ENCODE measurements at regions not wholly inside any gene's neighbourhood (a gene's known extent, or its start where the extent isn't known, plus 50 kb on each side); places are given as distances from the start of the nearest gene placed in this dataset.

GRCh38 chr3:154781595-154781994 lies 298.5 kb upstream of the MME start:
- TF ChIP-seq, protein P1, sequence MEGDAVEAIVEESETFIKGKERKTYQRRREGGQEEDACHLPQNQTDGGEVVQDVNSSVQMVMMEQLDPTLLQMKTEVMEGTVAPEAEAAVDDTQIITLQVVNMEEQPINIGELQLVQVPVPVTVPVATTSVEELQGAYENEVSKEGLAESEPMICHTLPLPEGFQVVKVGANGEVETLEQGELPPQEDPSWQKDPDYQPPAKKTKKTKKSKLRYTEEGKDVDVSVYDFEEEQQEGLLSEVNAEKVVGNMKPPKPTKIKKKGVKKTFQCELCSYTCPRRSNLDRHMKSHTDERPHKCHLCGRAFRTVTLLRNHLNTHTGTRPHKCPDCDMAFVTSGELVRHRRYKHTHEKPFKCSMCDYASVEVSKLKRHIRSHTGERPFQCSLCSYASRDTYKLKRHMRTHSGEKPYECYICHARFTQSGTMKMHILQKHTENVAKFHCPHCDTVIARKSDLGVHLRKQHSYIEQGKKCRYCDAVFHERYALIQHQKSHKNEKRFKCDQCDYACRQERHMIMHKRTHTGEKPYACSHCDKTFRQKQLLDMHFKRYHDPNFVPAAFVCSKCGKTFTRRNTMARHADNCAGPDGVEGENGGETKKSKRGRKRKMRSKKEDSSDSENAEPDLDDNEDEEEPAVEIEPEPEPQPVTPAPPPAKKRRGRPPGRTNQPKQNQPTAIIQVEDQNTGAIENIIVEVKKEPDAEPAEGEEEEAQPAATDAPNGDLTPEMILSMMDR (IDR thresholded peaks at IDR 0.05): no peak
- TF ChIP-seq POLR2A (IDR thresholded peaks at IDR 0.05): no peak

All from thyroid gland (tissue), 4 donors.